ENCODE measurements at regions not wholly inside any gene's neighbourhood (a gene's known extent, or its start where the extent isn't known, plus 50 kb on each side); places are given as distances from the start of the nearest gene placed in this dataset.
"Not testable (repeated sequence)": the region's sequence is repeated elsewhere in the genome, so short reads cannot be mapped to it uniquely, and the experiment has no call there.

DNA sequence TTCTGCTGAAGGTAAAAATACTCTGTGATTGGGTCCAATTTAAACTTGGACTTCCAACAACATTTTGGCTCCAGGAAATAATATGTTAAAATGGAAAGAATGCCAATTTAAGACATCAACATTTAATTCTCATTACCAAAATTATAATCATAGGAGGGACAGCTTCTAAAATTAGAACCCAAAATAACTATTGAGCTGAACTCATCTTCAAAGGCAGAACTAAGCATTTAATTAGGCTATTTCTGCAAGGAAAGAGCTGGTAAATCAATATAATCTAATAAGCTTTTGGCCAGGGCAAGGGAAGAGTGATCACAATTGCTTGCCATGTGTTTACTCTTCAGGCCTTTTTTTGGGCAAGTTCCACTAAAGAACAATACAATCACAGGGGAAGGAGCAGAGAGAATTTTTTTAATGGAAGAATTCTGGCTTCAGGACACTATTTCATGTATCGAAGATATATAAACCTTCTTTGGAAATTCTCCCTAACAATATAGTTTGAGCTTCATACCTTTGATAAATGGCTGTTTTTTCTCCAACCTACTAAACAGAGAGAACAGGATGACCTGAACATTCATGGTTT, 133.1 kb upstream of the PTBP2 start:
- ChIA-PET CTCF (no interaction called here), POLR2A (no interaction called here)
- H3K4me3 Mint-ChIP-seq, result no peak overlapping the region
- Histone ChIP-seq H3K9me3 (ENCODE audit: low read length) (no peaks in the 10 kb centered on the region), H3K4me3 (ENCODE audit: low read length) (no peak overlapping the region), H3K27me3 (ENCODE audit: insufficient read depth, low read length, poor library complexity, severe bottlenecking) (no peaks in the 10 kb centered on the region), H3K27ac (ENCODE audit: low read depth, low read length) (no peak overlapping the region), H3K36me3 (ENCODE audit: insufficient read depth, low read length) (no peaks in the 10 kb centered on the region), H3K4me1 (ENCODE audit: insufficient read depth, low read length) (no peaks in the 10 kb centered on the region)
- H3K4me1 Mint-ChIP-seq, result no peaks in the 10 kb centered on the region
- no peaks in the 10 kb centered on the region for H3K9me3 Mint-ChIP-seq
- no peak overlapping the region for H3K27ac Mint-ChIP-seq
- DNase-seq, result no peak
- H3K36me3 Mint-ChIP-seq, result no peaks in the 10 kb centered on the region
- peaks cover 2 to 3% of the 10 kb centered on the region in 2 donors for H3K27me3 Mint-ChIP-seq

DNA sequence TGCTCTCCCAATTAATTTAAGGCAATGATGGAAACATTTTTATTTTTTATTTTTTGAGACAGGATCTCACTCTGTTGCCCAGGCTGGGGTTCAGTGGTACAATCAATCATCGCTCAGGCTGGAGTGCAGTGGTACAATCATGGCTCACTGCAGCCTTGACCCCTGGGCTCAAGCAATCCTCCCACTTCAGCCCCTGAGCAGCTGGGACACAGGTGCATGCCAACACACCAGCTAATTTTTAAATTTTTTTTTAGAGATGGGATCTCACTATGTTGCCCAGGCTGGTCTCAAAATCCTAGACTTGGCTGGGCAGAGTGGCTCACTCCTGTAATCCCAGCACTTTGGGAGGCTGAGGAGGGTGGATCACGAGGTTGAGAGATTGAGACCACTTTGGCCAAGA, 126.1 kb upstream of the PTBP2 start:
- H3K4me3 ChIP-seq (ENCODE audit: low read length); CTCF ChIA-PET; POLR2A ChIA-PET; H3K27ac Mint-ChIP-seq; H3K9me3 ChIP-seq (ENCODE audit: low read length); H3K27ac ChIP-seq (ENCODE audit: low read depth, low read length); H3K9me3 Mint-ChIP-seq; H3K27me3 ChIP-seq (ENCODE audit: insufficient read depth, low read length, poor library complexity, severe bottlenecking); H3K4me1 ChIP-seq (ENCODE audit: insufficient read depth, low read length); H3K4me1 Mint-ChIP-seq; DNase-seq; H3K36me3 Mint-ChIP-seq; H3K27me3 Mint-ChIP-seq; H3K36me3 ChIP-seq (ENCODE audit: insufficient read depth, low read length); H3K4me3 Mint-ChIP-seq: not testable (repeated sequence)

- H3K4me3 ChIP-seq (ENCODE audit: low read length), result no peak overlapping the region
- no peak for DNase-seq
- Mint-ChIP-seq H3K27me3 (no peaks in the 10 kb centered on the region), H3K4me3 (no peak overlapping the region), H3K4me1 (no peaks in the 10 kb centered on the region), H3K27ac (no peak overlapping the region), H3K36me3 (no peaks in the 10 kb centered on the region), H3K9me3 (peaks cover 0 to 3% (median 0%) of the 10 kb centered on the region in 5 donors)
- no peaks in the 10 kb centered on the region for H3K36me3 ChIP-seq (ENCODE audit: insufficient read depth, low read length)
- no peaks in the 10 kb centered on the region for H3K27me3 ChIP-seq (ENCODE audit: insufficient read depth, low read length, poor library complexity, severe bottlenecking)
- H3K4me1 ChIP-seq (ENCODE audit: insufficient read depth, low read length), result no peaks in the 10 kb centered on the region
- ChIA-PET CTCF (no interaction called here), POLR2A (no interaction called here)
- H3K27ac ChIP-seq (ENCODE audit: low read depth, low read length), result no peak overlapping the region
- no peaks in the 10 kb centered on the region for H3K9me3 ChIP-seq (ENCODE audit: low read length)
Measured at GRCh38 chr1:96596226-96596922, 125.2 kb upstream of the PTBP2 start.

DNA sequence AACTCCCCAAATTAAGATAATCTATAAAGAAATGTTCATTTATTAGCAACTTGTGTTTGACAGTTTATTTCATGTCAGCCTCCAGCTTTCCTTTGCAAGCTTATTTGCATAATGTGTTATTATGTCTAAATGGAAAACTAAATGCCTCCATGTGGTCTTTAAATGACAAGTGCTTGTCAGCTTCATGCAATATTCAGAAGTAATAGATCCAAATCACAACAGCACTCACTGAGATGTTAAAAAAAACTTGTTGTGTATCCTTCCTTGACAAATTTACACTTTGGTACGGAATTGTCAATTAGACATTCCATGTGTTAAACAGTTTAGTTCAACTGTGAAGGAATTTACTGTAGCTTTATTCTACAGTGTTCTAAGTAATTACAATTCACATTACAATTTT, 124.4 kb upstream of the PTBP2 start:
- DNase-seq, result no peak
- no peak overlapping the region for H3K4me3 Mint-ChIP-seq
- no peaks in the 10 kb centered on the region for H3K9me3 ChIP-seq (ENCODE audit: low read length)
- no peak overlapping the region for H3K27ac Mint-ChIP-seq
- H3K36me3 ChIP-seq (ENCODE audit: insufficient read depth, low read length), result no peaks in the 10 kb centered on the region
- ChIA-PET CTCF (no interaction called here), POLR2A (no interaction called here)
- no peaks in the 10 kb centered on the region for H3K27me3 ChIP-seq (ENCODE audit: insufficient read depth, low read length, poor library complexity, severe bottlenecking)
- no peak overlapping the region for H3K27ac ChIP-seq (ENCODE audit: low read depth, low read length)
- H3K4me1 Mint-ChIP-seq, result no peaks in the 10 kb centered on the region
- no peaks in the 10 kb centered on the region for H3K4me1 ChIP-seq (ENCODE audit: insufficient read depth, low read length)
- no peaks in the 10 kb centered on the region for H3K36me3 Mint-ChIP-seq
- no peaks in the 10 kb centered on the region for H3K27me3 Mint-ChIP-seq
- H3K9me3 Mint-ChIP-seq, result peaks cover 0 to 3% (median 0%) of the 10 kb centered on the region in 5 donors
- no peak overlapping the region for H3K4me3 ChIP-seq (ENCODE audit: low read length)

DNA sequence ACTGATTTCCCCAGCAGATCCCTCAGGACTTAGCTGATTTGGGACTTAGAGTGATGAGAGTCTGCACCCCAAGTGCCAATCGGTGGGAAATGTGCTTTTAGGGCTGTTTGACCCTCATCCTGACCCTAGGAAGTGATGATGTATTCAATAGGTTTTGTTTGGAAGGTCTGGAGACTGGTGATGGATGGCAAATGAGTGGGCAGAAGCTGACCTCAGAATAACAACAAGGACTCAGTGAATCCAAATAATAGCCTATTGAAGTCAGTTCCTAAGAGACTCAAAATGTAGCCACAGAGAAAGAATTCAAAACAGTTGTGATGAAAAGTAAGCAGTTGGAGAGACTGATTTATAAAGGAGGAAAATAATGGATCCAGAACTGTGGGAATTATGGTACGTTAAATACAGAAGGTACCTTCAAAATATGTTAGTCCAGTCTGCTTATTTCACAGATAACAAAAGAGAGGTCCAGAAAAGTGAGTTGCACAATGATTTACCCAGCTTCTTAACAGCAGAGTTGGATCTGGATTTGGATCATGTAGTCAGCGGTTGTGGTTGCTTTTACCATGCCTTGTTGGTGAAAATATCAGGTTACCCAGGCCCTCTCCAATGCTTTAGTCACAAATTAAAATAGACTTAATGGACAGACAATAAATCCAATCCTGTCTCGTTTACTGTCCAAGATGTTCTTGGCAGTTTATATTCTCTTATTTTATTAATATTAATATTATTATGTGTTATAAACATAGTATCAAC, 123.0 kb upstream of the PTBP2 start:
- H3K4me3 Mint-ChIP-seq, result no peak overlapping the region
- no peaks in the 10 kb centered on the region for H3K36me3 Mint-ChIP-seq
- no peaks in the 10 kb centered on the region for H3K4me1 Mint-ChIP-seq
- ChIA-PET CTCF (no interaction called here), POLR2A (no interaction called here)
- Histone ChIP-seq H3K36me3 (ENCODE audit: insufficient read depth, low read length) (no peaks in the 10 kb centered on the region), H3K27me3 (ENCODE audit: insufficient read depth, low read length, poor library complexity, severe bottlenecking) (no peaks in the 10 kb centered on the region), H3K27ac (ENCODE audit: low read depth, low read length) (no peak overlapping the region), H3K9me3 (ENCODE audit: low read length) (no peaks in the 10 kb centered on the region), H3K4me3 (ENCODE audit: low read length) (no peak overlapping the region), H3K4me1 (ENCODE audit: insufficient read depth, low read length) (no peaks in the 10 kb centered on the region)
- no peak for DNase-seq
- no peak overlapping the region for H3K27ac Mint-ChIP-seq
- H3K27me3 Mint-ChIP-seq, result no peaks in the 10 kb centered on the region
- peaks cover 0 to 2% (median 0%) of the 10 kb centered on the region in 5 donors for H3K9me3 Mint-ChIP-seq

GRCh38 chr1:96604620-96605019, 117.0 kb upstream of the PTBP2 start:
- H3K4me3 ChIP-seq (ENCODE audit: low read length); H3K9me3 Mint-ChIP-seq; H3K4me3 Mint-ChIP-seq; H3K27ac ChIP-seq (ENCODE audit: low read depth, low read length); DNase-seq; POLR2A ChIA-PET; H3K4me1 Mint-ChIP-seq; H3K27ac Mint-ChIP-seq; H3K36me3 Mint-ChIP-seq; CTCF ChIA-PET; H3K27me3 ChIP-seq (ENCODE audit: insufficient read depth, low read length, poor library complexity, severe bottlenecking); H3K27me3 Mint-ChIP-seq; H3K4me1 ChIP-seq (ENCODE audit: insufficient read depth, low read length); H3K9me3 ChIP-seq (ENCODE audit: low read length); H3K36me3 ChIP-seq (ENCODE audit: insufficient read depth, low read length): not testable (repeated sequence)

DNA sequence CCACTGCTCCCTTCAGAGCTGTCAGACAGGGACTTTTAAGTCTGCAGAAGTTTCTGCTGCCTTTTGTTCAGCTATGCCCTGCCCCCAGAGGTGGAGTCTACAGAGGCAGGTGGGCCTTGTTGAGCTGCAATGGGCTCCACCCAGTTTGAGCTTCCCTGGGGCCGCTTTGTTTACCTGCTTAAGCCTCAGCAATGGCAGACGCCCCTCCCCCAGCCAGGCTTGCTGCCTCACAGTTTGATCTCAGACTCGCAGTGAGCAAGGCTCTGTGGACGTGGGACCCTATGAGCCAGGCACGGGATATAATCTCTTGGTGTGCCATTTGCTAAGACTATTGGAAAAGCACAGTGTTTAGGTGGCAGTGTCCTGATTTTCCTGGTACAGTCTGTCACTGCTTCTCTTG, 104.2 kb upstream of the PTBP2 start:
- H3K36me3 ChIP-seq (ENCODE audit: insufficient read depth, low read length); H3K4me3 ChIP-seq (ENCODE audit: low read length); H3K4me3 Mint-ChIP-seq; H3K4me1 ChIP-seq (ENCODE audit: insufficient read depth, low read length); POLR2A ChIA-PET; H3K36me3 Mint-ChIP-seq; H3K27ac ChIP-seq (ENCODE audit: low read depth, low read length); H3K4me1 Mint-ChIP-seq; H3K27me3 ChIP-seq (ENCODE audit: insufficient read depth, low read length, poor library complexity, severe bottlenecking); H3K9me3 ChIP-seq (ENCODE audit: low read length); H3K9me3 Mint-ChIP-seq; CTCF ChIA-PET; DNase-seq; H3K27me3 Mint-ChIP-seq; H3K27ac Mint-ChIP-seq: not testable (repeated sequence)

GRCh38 chr1:96632045-96632664, 89.4 kb upstream of the PTBP2 start:
- H3K27ac Mint-ChIP-seq, result no peak overlapping the region
- no peaks in the 10 kb centered on the region for H3K36me3 Mint-ChIP-seq
- Histone ChIP-seq H3K27ac (ENCODE audit: low read depth, low read length) (no peak overlapping the region), H3K4me1 (ENCODE audit: insufficient read depth, low read length) (no peaks in the 10 kb centered on the region), H3K36me3 (ENCODE audit: insufficient read depth, low read length) (no peaks in the 10 kb centered on the region), H3K9me3 (ENCODE audit: low read length) (no peaks in the 10 kb centered on the region), H3K27me3 (ENCODE audit: insufficient read depth, low read length, poor library complexity, severe bottlenecking) (no peaks in the 10 kb centered on the region), H3K4me3 (ENCODE audit: low read length) (no peak overlapping the region)
- peaks cover 0 to 1% of the 10 kb centered on the region in 2 donors for H3K27me3 Mint-ChIP-seq
- H3K9me3 Mint-ChIP-seq, result no peaks in the 10 kb centered on the region
- no peak overlapping the region for H3K4me3 Mint-ChIP-seq
- no peak for DNase-seq
- CTCF ChIA-PET, result no interaction called here
- H3K4me1 Mint-ChIP-seq, result no peaks in the 10 kb centered on the region
- POLR2A ChIA-PET, result no interaction called here

Measured in CD8-positive, alpha-beta memory T cell (primary cell).